ENCODE measurements at regions not wholly inside any gene's neighbourhood (a gene's known extent, or its start where the extent isn't known, plus 50 kb on each side); places are given as distances from the start of the nearest gene placed in this dataset.

GRCh38 chr15:57773051-57773450, 66.5 kb downstream of the POLR2M start:
- ChIA-PET CTCF (interaction anchor here (3.4 kb wide), 1 partner anchor 22 kb away, joined by 16 read pairs; no protein-coding TSS in a partner anchor), POLR2A (no interaction called here)
- Mint-ChIP-seq H3K9me3 (ENCODE audit: unreplicated experiment) (no peaks in the 10 kb centered on the region), H3K4me3 (ENCODE audit: unreplicated experiment) (no peak overlapping the region), H3K27me3 (ENCODE audit: insufficient read depth, unreplicated experiment) (no peaks in the 10 kb centered on the region), H3K27ac (ENCODE audit: low read depth, unreplicated experiment) (no peak overlapping the region), H3K4me1 (ENCODE audit: insufficient read depth, unreplicated experiment) (peaks cover 7% of the 10 kb centered on the region), H3K36me3 (ENCODE audit: insufficient read depth, unreplicated experiment) (no peaks in the 10 kb centered on the region)
- intact Hi-C loops (cut with micrococcal nuclease): no loop called here
- no peak for DNase-seq (ENCODE audit: unreplicated experiment)
- no peak for TF ChIP-seq CTCF (IDR thresholded peaks at IDR 0.05; ENCODE audit: unreplicated experiment)
- BruUV-seq (replicated peaks): no TSS peak

- ChIA-PET CTCF (interaction anchor here (0.6 to 1.8 kb wide), 5 partner anchors 45 to 1077 kb away, joined by 3 to 6 read pairs (median 5); partner anchors contain the start of gene ALDH1A2), POLR2A (no interaction called here)
- DNase-seq (ENCODE audit: unreplicated experiment): no peak
- Mint-ChIP-seq H3K4me3 (ENCODE audit: unreplicated experiment) (no peak overlapping the region), H3K4me1 (ENCODE audit: insufficient read depth, unreplicated experiment) (peaks cover 7% of the 10 kb centered on the region), H3K36me3 (ENCODE audit: insufficient read depth, unreplicated experiment) (no peaks in the 10 kb centered on the region), H3K27me3 (ENCODE audit: insufficient read depth, unreplicated experiment) (no peaks in the 10 kb centered on the region), H3K27ac (ENCODE audit: low read depth, unreplicated experiment) (no peak overlapping the region), H3K9me3 (ENCODE audit: unreplicated experiment) (no peaks in the 10 kb centered on the region)
- TF ChIP-seq CTCF (IDR thresholded peaks at IDR 0.05; ENCODE audit: unreplicated experiment): no peak
- intact Hi-C loops (cut with micrococcal nuclease): no loop called here
- BruUV-seq (replicated peaks): no TSS peak
Observed at GRCh38 chr15:57777003-57777402, 70.5 kb downstream of the POLR2M start.

GRCh38 chr15:57780471-57780870, 74.0 kb downstream of the POLR2M start:
- H3K4me1 Mint-ChIP-seq (ENCODE audit: insufficient read depth, unreplicated experiment): peaks cover 6% of the 10 kb centered on the region
- BruUV-seq (replicated peaks): no TSS peak

GRCh38 chr15:57782731-57783130, 76.2 kb downstream of the POLR2M start:
- Mint-ChIP-seq H3K4me1 (ENCODE audit: insufficient read depth, unreplicated experiment) (peaks cover 6% of the 10 kb centered on the region), H3K4me3 (ENCODE audit: unreplicated experiment) (no peak overlapping the region), H3K27ac (ENCODE audit: low read depth, unreplicated experiment) (no peak overlapping the region), H3K36me3 (ENCODE audit: insufficient read depth, unreplicated experiment) (no peaks in the 10 kb centered on the region), H3K27me3 (ENCODE audit: insufficient read depth, unreplicated experiment) (no peaks in the 10 kb centered on the region), H3K9me3 (ENCODE audit: unreplicated experiment) (no peaks in the 10 kb centered on the region)
- TF ChIP-seq CTCF (IDR thresholded peaks at IDR 0.05; ENCODE audit: unreplicated experiment): no peak
- intact Hi-C loops (cut with micrococcal nuclease): no loop called here
- DNase-seq (ENCODE audit: unreplicated experiment): no peak
- ChIA-PET POLR2A (interaction anchor here (0.7 kb wide), 1 partner anchor 419 kb away, joined by 3 read pairs; no protein-coding TSS in a partner anchor), CTCF (interaction anchor here (0.5 to 1.3 kb wide), 2 partner anchors 24 to 32 kb away, joined by 3 to 4 read pairs; no protein-coding TSS in a partner anchor)
- BruUV-seq (replicated peaks): no TSS peak

More at GRCh38 chr15:57780471-57780870, 74.0 kb downstream of the POLR2M start:
- H3K27me3 Mint-ChIP-seq (ENCODE audit: insufficient read depth, unreplicated experiment): no peaks in the 10 kb centered on the region
- no peak overlapping the region for H3K27ac Mint-ChIP-seq (ENCODE audit: low read depth, unreplicated experiment)
- no peak for TF ChIP-seq CTCF (IDR thresholded peaks at IDR 0.05; ENCODE audit: unreplicated experiment)
- no peak for DNase-seq (ENCODE audit: unreplicated experiment)
- no peak overlapping the region for H3K4me3 Mint-ChIP-seq (ENCODE audit: unreplicated experiment)
- no peaks in the 10 kb centered on the region for H3K9me3 Mint-ChIP-seq (ENCODE audit: unreplicated experiment)
- no peaks in the 10 kb centered on the region for H3K36me3 Mint-ChIP-seq (ENCODE audit: insufficient read depth, unreplicated experiment)
- intact Hi-C loops (cut with micrococcal nuclease): no loop called here
- ChIA-PET POLR2A (interaction anchor here (1.1 kb wide), 1 partner anchor 9 kb away, joined by 3 read pairs; no protein-coding TSS in a partner anchor), CTCF (interaction anchor here (0.9 to 1.5 kb wide), 2 partner anchors 80 to 291 kb away, joined by 3 to 7 read pairs; no protein-coding TSS in a partner anchor)

Measured in MCF 10A (cell line).